Stimulated activated CD8-positive, alpha-beta memory T cell treated with anti-CD3 and anti-CD28 coated beads, Interleukin-15, amount 100 ng/mL, for 1 hour (primary cell): ENCODE measurements at regions not wholly inside any gene's neighbourhood (a gene's known extent, or its start where the extent isn't known, plus 50 kb on each side); places are given as distances from the start of the nearest gene placed in this dataset.
"Not testable (repeated sequence)": the region's sequence is repeated elsewhere in the genome, so short reads cannot be mapped to it uniquely, and the experiment has no call there.

ENCODE experiments used
- DNase-seq: peaks from one replicate; pipeline ENCODE4 v3.0.0-alpha.2; 2020; ENCODE audit warnings: low read depth

GRCh38 chrX:118257781-118258180, 88.1 kb upstream of the WDR44 start:
- no peak for DNase-seq

GRCh38 chrX:118259213-118259612, 86.7 kb upstream of the WDR44 start:
- DNase-seq, result no peak

GRCh38 chrX:118261151-118261550, 84.8 kb upstream of the WDR44 start:
- no peak for DNase-seq

DNA sequence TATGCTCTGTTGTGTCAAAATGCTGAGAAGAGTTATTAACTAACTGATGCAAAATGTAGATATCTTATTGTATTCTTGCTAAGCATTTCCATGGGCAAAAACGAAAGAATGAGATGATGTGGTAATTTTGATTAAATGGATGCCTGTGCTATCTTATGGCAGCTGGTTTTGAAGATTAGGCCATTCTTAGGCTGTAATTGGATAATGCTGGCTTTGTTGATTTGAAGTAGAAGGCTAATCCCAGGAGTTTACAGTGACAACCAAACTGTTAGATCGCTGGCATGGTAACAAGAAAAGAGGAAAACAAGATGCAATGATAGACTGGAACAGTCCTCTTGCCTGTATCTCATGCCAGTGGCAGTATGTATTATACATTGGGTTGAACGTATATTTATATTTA, 74.1 kb upstream of the WDR44 start:
- no peak for DNase-seq

GRCh38 chrX:118272242-118272641, 73.7 kb upstream of the WDR44 start:
- DNase-seq, result no peak

DNA sequence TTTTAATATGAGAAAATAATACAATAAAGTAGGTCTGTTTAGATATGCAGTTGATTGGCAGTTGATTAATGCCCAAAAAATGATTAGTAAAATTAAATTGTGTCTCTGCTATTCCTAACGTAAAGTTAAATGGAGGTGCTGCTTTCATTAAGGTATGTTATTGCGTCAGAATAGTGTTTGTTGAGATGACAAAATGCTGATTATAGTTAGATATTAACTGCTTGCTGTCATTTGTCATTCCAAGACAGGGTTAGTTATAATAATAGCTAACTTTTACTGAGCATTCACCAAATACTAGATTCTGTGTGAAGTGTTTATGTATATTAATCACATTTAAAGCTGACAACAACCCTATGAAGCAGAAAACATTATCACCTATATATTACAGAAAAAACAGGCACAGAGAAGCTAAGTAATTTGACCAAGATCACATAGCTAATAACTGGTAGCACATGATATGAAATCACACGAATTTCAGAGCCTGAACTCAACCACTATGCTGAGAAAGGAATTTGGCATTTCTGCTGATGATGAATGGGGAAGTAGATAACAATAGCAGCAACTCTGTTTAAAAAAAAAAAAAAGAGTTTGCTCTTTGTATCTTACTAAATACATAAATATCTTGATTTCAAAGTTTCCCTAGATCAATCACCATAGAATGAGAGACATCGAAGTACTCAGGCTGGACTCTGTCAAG, 59.7 kb upstream of the WDR44 start:
- DNase-seq, result no peak

DNA sequence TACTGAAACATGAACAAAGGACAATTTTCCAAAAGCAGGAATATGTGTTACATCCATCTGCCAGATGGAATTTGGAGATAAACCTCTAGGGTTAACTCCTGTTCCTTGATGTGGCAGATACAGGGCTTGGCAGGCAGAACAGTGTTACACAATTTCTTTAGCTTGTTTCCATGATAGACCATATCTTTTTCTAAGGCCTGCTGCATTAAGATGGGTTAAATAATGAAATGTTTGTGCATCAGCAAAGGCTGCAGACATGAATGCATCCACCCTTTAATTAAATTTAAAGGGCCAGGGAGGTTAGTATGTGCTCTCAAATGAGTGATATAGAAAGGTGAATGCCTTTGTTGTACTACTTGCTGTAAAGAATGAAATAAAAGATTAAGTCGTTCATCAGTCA, 50.1 kb upstream of the WDR44 start:
- not testable (repeated sequence) for DNase-seq
